HCT116 (cell line): ENCODE measurements at regions not wholly inside any gene's neighbourhood (a gene's known extent, or its start where the extent isn't known, plus 50 kb on each side); places are given as distances from the start of the nearest gene placed in this dataset.

Source experiments
- ATAC-seq: fragments of 200-7000 bp; cut with Tn5 transposase; 2 replicates; pipeline ENCODE4 v1.9.1; 2020; ENCODE audit warnings: mild to moderate bottlenecking, moderate library complexity
- BruUV-seq: library from RNA; stranded (reverse); fragments of 400-500 nt; replicated peaks from 2 replicates; lab custom pipeline; 2021; lab: Mats Ljungman, UMichigan
- CTCF ChIA-PET: fragments of 300-600 bp; sonication (Branson Sonifier 250); formaldehyde crosslinking; loops from one replicate; lab custom pipeline; 2021; ENCODE audit warnings: antibody characterized with exemption; lab: Charles Lee
- POLR2A ChIA-PET: fragments of 300-600, 350-600 bp; sonication (Branson Sonifier 250); formaldehyde crosslinking; loops from one replicate; lab custom pipeline; 2021; ENCODE audit warnings: antibody characterized with exemption; lab: Charles Lee
- RAD21 ChIA-PET, 2 experiments: fragments of 300-600 bp; sonication (Branson Sonifier 250); formaldehyde crosslinking; loops; one replicate each; lab custom pipeline; 2023; ENCODE audit warnings: low total read pairs in 2 of 2; ENCODE audit not compliant: uncharacterized antibody in 2 of 2, unreplicated experiment in 2 of 2, low non-redundant PET in 1 of 2; lab: Charles Lee
- DNase-seq: peaks from one replicate; pipeline ENCODE4 v3.0.0-alpha.2; 2010; ENCODE audit warnings: low read depth, low spot score
- H2AFZ ChIP-seq: fragments of 200-600 bp; shearing (Covaris generic), sonication (generic); 2 replicates; pipeline ENCODE4 v1.6.1; 2017; ENCODE audit warnings: low read depth, mixed run types, mixed read lengths, antibody characterized with exemption, low read length; ENCODE audit not compliant: poor library complexity, severe bottlenecking
- H3K27ac ChIP-seq: 2 replicates; pipeline ENCODE4 v1.5.1; 2012; ENCODE audit warnings: low read depth, low read length
- H3K27me3 ChIP-seq: fragments of 200-600 bp; sonication (generic); 2 replicates; pipeline ENCODE4 v1.6.1; 2016; ENCODE audit warnings: mixed run types, low read length, mixed read lengths; ENCODE audit not compliant: insufficient read depth
- H3K36me3 ChIP-seq, 2 experiments: fragments of 200-500 bp in 1 of 2; fragments of 200-600 bp in 1 of 2; sonication (Bioruptor generic) in 1 of 2; sonication (generic) in 1 of 2; 2 replicates each; pipeline versions ENCODE4 v1.5.1 to v1.6.1; 2014 to 2016; ENCODE audit warnings: low read length in 2 of 2, inconsistent platforms in 1 of 2, mixed read lengths in 1 of 2, mixed run types in 1 of 2; ENCODE audit not compliant: insufficient read depth in 2 of 2, control insufficient read depth in 1 of 2
- H3K4me1 ChIP-seq, 2 experiments: fragments of 200-600 bp in 1 of 2; sonication (generic) in 1 of 2; 2 replicates each; pipeline versions ENCODE4 v1.5.1 to v1.6.1; 2012 to 2017; ENCODE audit warnings: low read length in 2 of 2, inconsistent platforms in 1 of 2, mild to moderate bottlenecking in 1 of 2, mixed read lengths in 1 of 2, mixed run types in 1 of 2, moderate library complexity in 1 of 2; ENCODE audit not compliant: insufficient read depth in 2 of 2, control insufficient read depth in 1 of 2
- H3K4me2 ChIP-seq: fragments of 200-600 bp; sonication (generic); 2 replicates; pipeline ENCODE4 v1.6.1; 2017; ENCODE audit warnings: mixed run types, low read length, mixed read lengths
- H3K4me3 ChIP-seq, 2 experiments: fragments of 200-600 bp in 1 of 2; sonication (generic) in 1 of 2; replicated peaks in 1 of 2; 2 replicates each; pipeline ENCODE4 v1.5.1; 2011 to 2016; ENCODE audit warnings: low read length in 2 of 2, control low read depth in 1 of 2, low read depth in 1 of 2, mild to moderate bottlenecking in 1 of 2, mixed read lengths in 1 of 2, mixed run types in 1 of 2
- H3K79me2 ChIP-seq: fragments of 200-600 bp; sonication (generic); 2 replicates; pipeline ENCODE4 v1.6.1; 2017; ENCODE audit warnings: mild to moderate bottlenecking, mixed run types, low read length, moderate library complexity, mixed read lengths; ENCODE audit not compliant: insufficient read depth
- H3K9ac ChIP-seq: fragments of 200-600 bp; sonication (generic); 2 replicates; pipeline ENCODE4 v1.6.1; 2016; ENCODE audit warnings: low read length, mixed read lengths
- H3K9me2 ChIP-seq: fragments of 200-600 bp; sonication (generic), shearing (Covaris generic); 2 replicates; pipeline ENCODE4 v1.6.1; 2017; ENCODE audit warnings: mixed run types, mild to moderate bottlenecking, moderate library complexity; ENCODE audit not compliant: insufficient read depth
- H3K9me3 ChIP-seq, 2 experiments: fragments of 200-500 bp in 1 of 2; fragments of 200-600 bp in 1 of 2; sonication (Bioruptor generic) in 1 of 2; sonication (generic) in 1 of 2; 2 replicates each; pipeline ENCODE4 v1.6.1; 2014 to 2017; ENCODE audit warnings: low read length in 2 of 2, mixed read lengths in 2 of 2, inconsistent platforms in 1 of 2, low read depth in 1 of 2, mild to moderate bottlenecking in 1 of 2, mixed run types in 1 of 2, moderate library complexity in 1 of 2; ENCODE audit not compliant: control insufficient read depth in 1 of 2, insufficient read depth in 1 of 2
- H4K20me1 ChIP-seq: fragments of 200-600 bp; sonication (generic), shearing (Covaris generic); 2 replicates; pipeline ENCODE4 v1.6.1; 2017; ENCODE audit warnings: mixed run types, mild to moderate bottlenecking, moderate library complexity; ENCODE audit not compliant: insufficient read depth
- CEBPB ChIP-seq: IDR thresholded peaks from 2 replicates; pipeline ENCODE4 v1.6.1; 2012; ENCODE audit warnings: low read depth
- EZH2 ChIP-seq: fragments of 200-600 bp; sonication (generic); IDR thresholded peaks from 2 replicates; pipeline ENCODE4 v1.6.1; 2017; ENCODE audit warnings: antibody characterized with exemption, mixed run types
- POLR2A ChIP-seq: IDR thresholded peaks from 2 replicates; pipeline ENCODE4 v1.7.0; 2011; ENCODE audit warnings: borderline replicate concordance; ENCODE audit not compliant: insufficient read depth, insufficient read length; ENCODE audit errors: extremely low read depth
- POLR2AphosphoS5 ChIP-seq: IDR thresholded peaks from 2 replicates; pipeline ENCODE4 v1.6.1; 2011; ENCODE audit warnings: mild to moderate bottlenecking, low read depth, low read length, moderate library complexity
- RAD21 ChIP-seq: IDR thresholded peaks from 2 replicates; pipeline ENCODE4 v1.6.1; 2012; ENCODE audit warnings: low read depth, mild to moderate bottlenecking
- SIN3A ChIP-seq: IDR thresholded peaks from 2 replicates; pipeline ENCODE4 v1.6.1; 2012; ENCODE audit warnings: low read depth
- SP1 ChIP-seq: IDR thresholded peaks from 2 replicates; pipeline ENCODE4 v1.6.1; 2012; ENCODE audit warnings: low read depth
- SRF ChIP-seq: IDR thresholded peaks from 2 replicates; pipeline ENCODE4 v1.6.1; 2012; ENCODE audit warnings: low read depth
- YY1 ChIP-seq: IDR thresholded peaks from 2 replicates; pipeline ENCODE4 v1.6.1; 2011; ENCODE audit warnings: low read length, low read depth, moderate library complexity, mild to moderate bottlenecking; ENCODE audit not compliant: insufficient replicate concordance; ENCODE audit errors: extremely low read depth
- ZFX ChIP-seq: fragments of 450-650 bp; IDR thresholded peaks from 2 replicates; pipeline ENCODE4 v1.6.1; 2017
- intact Hi-C: fragments of 100-400 bp; cut with micrococcal nuclease; formaldehyde crosslinking; loops from 2 replicates; pipeline ENCODE4 v1.10.0; 2022
- TF ChIP-seq, protein P1 (sequence below): IDR thresholded peaks from 2 replicates; pipeline ENCODE4 v1.6.1; 2012
- TF ChIP-seq, protein P2 (sequence below): IDR thresholded peaks from 2 replicates; pipeline ENCODE4 v1.6.1; 2012; ENCODE audit warnings: low read depth
- TF ChIP-seq, protein P3 (sequence below): IDR thresholded peaks from 2 replicates; pipeline ENCODE4 v1.6.1; 2011; ENCODE audit warnings: mild to moderate bottlenecking, low read length, moderate library complexity; ENCODE audit not compliant: insufficient replicate concordance; ENCODE audit errors: extremely low read depth

DNA sequence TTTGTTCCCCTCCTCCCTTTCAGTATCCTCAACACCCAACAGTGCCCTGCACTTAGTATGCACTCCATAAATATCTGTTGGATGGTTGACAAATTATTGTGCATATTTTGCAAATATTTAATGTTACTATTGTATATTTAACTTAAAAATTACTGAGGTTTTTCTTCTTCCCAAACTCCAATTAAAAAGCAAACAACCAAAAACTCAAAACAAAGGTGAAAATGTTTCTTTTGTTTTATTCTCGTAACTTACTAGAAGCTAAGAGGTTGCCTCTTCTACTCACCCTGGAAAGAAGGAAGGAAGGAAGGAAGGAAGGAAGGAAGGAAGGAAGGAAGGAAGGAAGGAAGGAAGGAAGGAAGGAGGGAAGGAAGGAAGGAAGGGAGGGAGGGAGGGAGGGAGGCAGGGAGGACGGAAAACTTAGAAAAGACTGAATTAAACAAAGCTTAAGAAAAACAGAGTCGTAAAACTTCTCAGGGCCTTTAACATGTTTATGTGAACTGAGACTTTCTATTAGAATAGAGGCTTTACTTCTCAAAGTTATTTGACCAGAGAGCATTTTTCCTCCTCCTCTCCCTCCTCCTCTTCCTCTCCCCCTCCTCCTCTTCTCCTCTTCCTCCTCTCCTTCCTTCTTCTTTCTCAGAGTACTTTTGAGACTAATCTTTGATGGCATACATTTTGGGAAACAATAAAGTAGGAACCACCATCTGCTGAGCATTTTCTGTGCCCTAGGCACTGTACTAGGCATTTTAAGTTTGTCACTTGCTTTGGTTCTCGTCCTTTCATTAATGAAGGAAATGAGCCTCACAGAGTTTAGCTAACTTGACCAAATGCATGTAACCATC is 396.6 kb upstream of the WWC1 start:
- intact Hi-C loops: no loop called here
- BruUV-seq: no TSS peak
- no peaks in the 10 kb centered on the region for H3K9me3 ChIP-seq
- DNase-seq (no peak), ATAC-seq (no peak)
- H3K79me2 ChIP-seq: no peaks in the 10 kb centered on the region
- no peak overlapping the region for H2AFZ ChIP-seq
- TF ChIP-seq, protein P1, sequence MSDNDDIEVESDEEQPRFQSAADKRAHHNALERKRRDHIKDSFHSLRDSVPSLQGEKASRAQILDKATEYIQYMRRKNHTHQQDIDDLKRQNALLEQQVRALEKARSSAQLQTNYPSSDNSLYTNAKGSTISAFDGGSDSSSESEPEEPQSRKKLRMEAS: no peak
- TF ChIP-seq POLR2AphosphoS5: no peak
- H3K36me3 ChIP-seq: no peaks in the 10 kb centered on the region
- H3K27me3 ChIP-seq: peaks cover 19% of the 10 kb centered on the region
- no peaks in the 10 kb centered on the region for H4K20me1 ChIP-seq
- no peaks in the 10 kb centered on the region for H3K9me2 ChIP-seq
- POLR2A ChIA-PET: no interaction called here
- no peak overlapping the region for H3K27ac ChIP-seq
- CTCF ChIA-PET: no interaction called here
- H3K9ac ChIP-seq: no peak overlapping the region
- no peaks in the 10 kb centered on the region for H3K4me1 ChIP-seq
- no peak overlapping the region for H3K4me3 ChIP-seq
- RAD21 ChIA-PET: no interaction called here
- H3K4me2 ChIP-seq: no peak overlapping the region

DNA sequence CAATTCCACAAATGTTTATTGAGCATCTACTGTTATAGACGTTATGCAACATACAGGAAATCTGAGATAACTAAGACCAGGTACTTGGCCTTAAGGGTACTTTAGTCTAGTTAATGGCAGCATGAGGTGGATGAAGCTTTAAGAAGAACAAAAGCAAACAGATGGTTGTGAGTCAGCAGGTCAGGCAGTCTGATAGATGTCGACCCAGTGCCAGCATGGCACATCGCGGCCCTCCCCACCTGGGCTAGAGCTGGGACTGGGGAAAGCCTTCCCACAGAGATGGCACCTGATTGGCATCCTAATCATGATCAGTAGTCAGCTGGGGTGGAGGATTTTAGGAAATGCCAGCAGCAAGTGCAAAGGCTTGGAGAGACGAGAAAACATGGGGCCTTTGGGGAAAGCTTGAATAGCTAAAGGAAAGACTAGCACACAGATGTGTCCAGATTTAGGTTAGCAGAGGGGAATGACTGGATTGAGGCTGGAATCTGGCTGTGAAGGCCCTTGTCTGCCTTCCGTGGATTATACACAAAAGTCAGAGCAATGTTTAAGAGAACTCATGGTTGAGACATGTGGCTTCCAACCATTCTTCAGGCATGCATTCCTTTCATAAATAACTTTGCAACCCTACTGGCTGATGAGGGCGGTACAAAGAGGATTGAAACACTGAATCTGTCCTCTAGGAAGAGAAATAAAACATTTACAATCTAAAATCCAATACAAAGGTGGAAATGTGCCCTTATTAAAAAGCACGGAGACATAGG is 395.4 kb upstream of the WWC1 start:
- H3K27me3 ChIP-seq: peaks cover 19% of the 10 kb centered on the region
- H3K27ac ChIP-seq: no peak overlapping the region
- no peak overlapping the region for H3K4me3 ChIP-seq
- intact Hi-C loops: no loop called here
- H3K9ac ChIP-seq: no peak overlapping the region
- H3K79me2 ChIP-seq: no peaks in the 10 kb centered on the region
- ChIA-PET RAD21 (no interaction called here), CTCF (no interaction called here), POLR2A (no interaction called here)
- no peaks in the 10 kb centered on the region for H3K4me1 ChIP-seq
- no peak for ATAC-seq
- H3K9me2 ChIP-seq: no peaks in the 10 kb centered on the region
- no peaks in the 10 kb centered on the region for H3K9me3 ChIP-seq
- no peak for DNase-seq
- no TSS peak for BruUV-seq
- no peaks in the 10 kb centered on the region for H3K36me3 ChIP-seq
- no peak overlapping the region for H3K4me2 ChIP-seq
- no peak overlapping the region for H2AFZ ChIP-seq
- H4K20me1 ChIP-seq: no peaks in the 10 kb centered on the region
- TF ChIP-seq POLR2A (no peak), RAD21 (no peak), CEBPB (no peak), SIN3A (no peak), YY1 (no peak), SP1 (no peak), SRF (no peak), EZH2 (no peak), ZFX (no peak)
- TF ChIP-seq, protein P2, sequence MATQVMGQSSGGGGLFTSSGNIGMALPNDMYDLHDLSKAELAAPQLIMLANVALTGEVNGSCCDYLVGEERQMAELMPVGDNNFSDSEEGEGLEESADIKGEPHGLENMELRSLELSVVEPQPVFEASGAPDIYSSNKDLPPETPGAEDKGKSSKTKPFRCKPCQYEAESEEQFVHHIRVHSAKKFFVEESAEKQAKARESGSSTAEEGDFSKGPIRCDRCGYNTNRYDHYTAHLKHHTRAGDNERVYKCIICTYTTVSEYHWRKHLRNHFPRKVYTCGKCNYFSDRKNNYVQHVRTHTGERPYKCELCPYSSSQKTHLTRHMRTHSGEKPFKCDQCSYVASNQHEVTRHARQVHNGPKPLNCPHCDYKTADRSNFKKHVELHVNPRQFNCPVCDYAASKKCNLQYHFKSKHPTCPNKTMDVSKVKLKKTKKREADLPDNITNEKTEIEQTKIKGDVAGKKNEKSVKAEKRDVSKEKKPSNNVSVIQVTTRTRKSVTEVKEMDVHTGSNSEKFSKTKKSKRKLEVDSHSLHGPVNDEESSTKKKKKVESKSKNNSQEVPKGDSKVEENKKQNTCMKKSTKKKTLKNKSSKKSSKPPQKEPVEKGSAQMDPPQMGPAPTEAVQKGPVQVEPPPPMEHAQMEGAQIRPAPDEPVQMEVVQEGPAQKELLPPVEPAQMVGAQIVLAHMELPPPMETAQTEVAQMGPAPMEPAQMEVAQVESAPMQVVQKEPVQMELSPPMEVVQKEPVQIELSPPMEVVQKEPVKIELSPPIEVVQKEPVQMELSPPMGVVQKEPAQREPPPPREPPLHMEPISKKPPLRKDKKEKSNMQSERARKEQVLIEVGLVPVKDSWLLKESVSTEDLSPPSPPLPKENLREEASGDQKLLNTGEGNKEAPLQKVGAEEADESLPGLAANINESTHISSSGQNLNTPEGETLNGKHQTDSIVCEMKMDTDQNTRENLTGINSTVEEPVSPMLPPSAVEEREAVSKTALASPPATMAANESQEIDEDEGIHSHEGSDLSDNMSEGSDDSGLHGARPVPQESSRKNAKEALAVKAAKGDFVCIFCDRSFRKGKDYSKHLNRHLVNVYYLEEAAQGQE: no peak
- TF ChIP-seq, protein P3, sequence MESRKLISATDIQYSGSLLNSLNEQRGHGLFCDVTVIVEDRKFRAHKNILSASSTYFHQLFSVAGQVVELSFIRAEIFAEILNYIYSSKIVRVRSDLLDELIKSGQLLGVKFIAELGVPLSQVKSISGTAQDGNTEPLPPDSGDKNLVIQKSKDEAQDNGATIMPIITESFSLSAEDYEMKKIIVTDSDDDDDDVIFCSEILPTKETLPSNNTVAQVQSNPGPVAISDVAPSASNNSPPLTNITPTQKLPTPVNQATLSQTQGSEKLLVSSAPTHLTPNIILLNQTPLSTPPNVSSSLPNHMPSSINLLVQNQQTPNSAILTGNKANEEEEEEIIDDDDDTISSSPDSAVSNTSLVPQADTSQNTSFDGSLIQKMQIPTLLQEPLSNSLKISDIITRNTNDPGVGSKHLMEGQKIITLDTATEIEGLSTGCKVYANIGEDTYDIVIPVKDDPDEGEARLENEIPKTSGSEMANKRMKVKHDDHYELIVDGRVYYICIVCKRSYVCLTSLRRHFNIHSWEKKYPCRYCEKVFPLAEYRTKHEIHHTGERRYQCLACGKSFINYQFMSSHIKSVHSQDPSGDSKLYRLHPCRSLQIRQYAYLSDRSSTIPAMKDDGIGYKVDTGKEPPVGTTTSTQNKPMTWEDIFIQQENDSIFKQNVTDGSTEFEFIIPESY: no peak
